WTC11 (cell line): ENCODE measurements at regions not wholly inside any gene's neighbourhood (a gene's known extent, or its start where the extent isn't known, plus 50 kb on each side); places are given as distances from the start of the nearest gene placed in this dataset.

Experiments used
- ATAC-seq: fragments of 200-7000 bp; cut with Tn5 transposase; 2 replicates; pipeline ENCODE4 v1.10.0; 2021; ENCODE audit warnings: mild to moderate bottlenecking, moderate library complexity
- CTCF ChIA-PET: fragments of 300-600 bp; sonication (Branson Sonifier 250); formaldehyde crosslinking; loops from one replicate; lab custom pipeline; 2021; ENCODE audit warnings: antibody characterized with exemption; lab: Charles Lee
- POLR2A ChIA-PET: fragments of 350-600 bp; sonication (Branson Sonifier 250); formaldehyde crosslinking; loops from one replicate; lab custom pipeline; 2021; ENCODE audit warnings: antibody characterized with exemption; lab: Charles Lee
- DNase-seq: peaks from one replicate; pipeline ENCODE4 v3.0.0; 2021; ENCODE audit warnings: low spot score
- H3K27ac Mint-ChIP-seq: 2 replicates; pipeline ENCODE4 v1.8.0; 2021; ENCODE audit warnings: mixed read lengths
- H3K27me3 Mint-ChIP-seq: 2 replicates; pipeline ENCODE4 v1.8.0; 2021; ENCODE audit warnings: low read depth, mild to moderate bottlenecking, moderate library complexity, mixed read lengths
- H3K36me3 Mint-ChIP-seq: 2 replicates; pipeline ENCODE4 v1.8.0; 2021; ENCODE audit warnings: mixed read lengths
- H3K4me1 Mint-ChIP-seq: 2 replicates; pipeline ENCODE4 v1.8.0; 2022; ENCODE audit warnings: mixed read lengths
- H3K4me3 Mint-ChIP-seq: 2 replicates; pipeline ENCODE4 v1.8.0; 2021; ENCODE audit warnings: mild to moderate bottlenecking, moderate library complexity, mixed read lengths
- H3K9me3 Mint-ChIP-seq: 2 replicates; pipeline ENCODE4 v1.8.0; 2021; ENCODE audit warnings: mixed read lengths
- ATF1 ChIP-seq: sonication (generic); formaldehyde crosslinking; IDR thresholded peaks from 2 replicates; pipeline ENCODE4 v1.8.1; 2023; ENCODE audit warnings: mild to moderate bottlenecking, moderate library complexity, missing genetic modification reagents
- CREB1 ChIP-seq: sonication (generic); formaldehyde crosslinking; IDR thresholded peaks from 2 replicates; pipeline ENCODE4 v1.8.0; 2023; ENCODE audit warnings: mild to moderate bottlenecking, missing genetic modification reagents
- GTF2I ChIP-seq: fragments of 250-450 bp; sonication (Bioruptor Pico); conservative IDR thresholded peaks from 2 replicates; pipeline ENCODE4 v1.4.0; 2021; ENCODE audit warnings: mild to moderate bottlenecking
- MYBL2 ChIP-seq: sonication (generic); formaldehyde crosslinking; IDR thresholded peaks from 2 replicates; pipeline ENCODE4 v1.8.1; 2023; ENCODE audit warnings: mild to moderate bottlenecking, moderate library complexity, missing genetic modification reagents
- NR2C2 ChIP-seq: sonication (generic); formaldehyde crosslinking; IDR thresholded peaks from 2 replicates; pipeline ENCODE4 v1.8.0; 2022; ENCODE audit warnings: mild to moderate bottlenecking, missing genetic modification reagents
- NR3C1 ChIP-seq: sonication (generic); formaldehyde crosslinking; conservative IDR thresholded peaks from 2 replicates; pipeline ENCODE4 v1.8.1; 2023; ENCODE audit warnings: low read depth, mild to moderate bottlenecking, missing genetic modification reagents
- OVOL2 ChIP-seq: fragments of 250-450 bp; sonication (Bioruptor Pico); IDR thresholded peaks from 2 replicates; pipeline ENCODE4 v1.9.0; 2021; ENCODE audit warnings: mild to moderate bottlenecking, borderline replicate concordance
- SP1 ChIP-seq: sonication (generic); formaldehyde crosslinking; conservative IDR thresholded peaks from 2 replicates; pipeline ENCODE4 v1.8.1; 2022; ENCODE audit warnings: missing genetic modification reagents
- TEAD1 ChIP-seq: sonication (generic); formaldehyde crosslinking; IDR thresholded peaks from 2 replicates; pipeline ENCODE4 v1.8.0; 2022; ENCODE audit warnings: mild to moderate bottlenecking, missing genetic modification reagents
- ZNF219 ChIP-seq: sonication (generic); formaldehyde crosslinking; IDR thresholded peaks from 2 replicates; pipeline ENCODE4 v1.8.0; 2023; ENCODE audit warnings: missing genetic modification reagents, mild to moderate bottlenecking, borderline replicate concordance
- ZNF232 ChIP-seq: sonication (generic); formaldehyde crosslinking; IDR thresholded peaks from 2 replicates; pipeline ENCODE4 v1.8.0; 2022; ENCODE audit warnings: mild to moderate bottlenecking, missing genetic modification reagents
- ZNF396 ChIP-seq: fragments of 250-450 bp; sonication (Bioruptor Pico); IDR thresholded peaks from 2 replicates; pipeline ENCODE4 v1.8.0; 2021; ENCODE audit warnings: mild to moderate bottlenecking, moderate library complexity, borderline replicate concordance
- TF ChIP-seq, protein P1 (sequence below): sonication (generic); formaldehyde crosslinking; IDR thresholded peaks from 2 replicates; pipeline ENCODE4 v1.8.1; 2023; ENCODE audit warnings: mild to moderate bottlenecking, missing genetic modification reagents, moderate library complexity
- TF ChIP-seq, protein P2 (sequence below): sonication (generic); formaldehyde crosslinking; IDR thresholded peaks from 2 replicates; pipeline ENCODE4 v1.8.1; 2023; ENCODE audit warnings: mild to moderate bottlenecking, missing genetic modification reagents, moderate library complexity
- TF ChIP-seq, protein P3 (sequence below): sonication (generic); formaldehyde crosslinking; IDR thresholded peaks from 2 replicates; pipeline ENCODE4 v1.8.1; 2023; ENCODE audit warnings: mild to moderate bottlenecking, missing genetic modification reagents
- TF ChIP-seq, protein P4 (sequence below): fragments of 250-450 bp; sonication (Bioruptor Pico); IDR thresholded peaks from 2 replicates; pipeline ENCODE4 v1.8.0; 2021; ENCODE audit warnings: mild to moderate bottlenecking
- TF ChIP-seq, protein P5 (sequence below): fragments of 250-450 bp; sonication (Bioruptor Pico); conservative IDR thresholded peaks from 2 replicates; pipeline ENCODE4 v1.9.0; 2021; ENCODE audit warnings: mild to moderate bottlenecking
- TF ChIP-seq, protein P6 (sequence below): sonication (generic); formaldehyde crosslinking; IDR thresholded peaks from 2 replicates; pipeline ENCODE4 v1.8.0; 2022; ENCODE audit warnings: mild to moderate bottlenecking, missing genetic modification reagents
- TF ChIP-seq, protein P7 (sequence below): sonication (generic); formaldehyde crosslinking; conservative IDR thresholded peaks from 2 replicates; pipeline ENCODE4 v1.8.1; 2022; ENCODE audit warnings: mild to moderate bottlenecking, missing genetic modification reagents

DNA sequence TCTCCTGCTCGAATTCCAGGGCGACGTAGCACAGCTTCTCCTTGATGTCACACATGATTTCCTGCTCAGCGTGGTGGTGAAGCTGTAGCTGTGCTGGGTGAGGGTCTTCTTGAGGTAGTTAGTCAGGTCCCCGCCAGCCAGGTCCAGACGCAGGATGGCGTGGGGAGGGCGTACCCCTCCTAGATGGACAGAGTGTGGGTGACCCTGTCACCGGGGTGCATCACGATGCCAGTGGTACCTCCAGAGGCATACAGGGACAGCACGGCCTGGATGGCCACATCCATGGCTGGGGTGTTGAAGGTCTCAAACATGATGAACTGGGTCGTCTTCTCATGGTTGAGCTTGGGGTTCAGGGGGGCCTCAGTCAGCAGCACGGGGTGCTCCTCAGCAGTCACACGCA lies 110.2 kb upstream of the CNR1 start:
- ATAC-seq: no peak
- DNase-seq: no peak
- Mint-ChIP-seq H3K27ac (no peak overlapping the region), H3K27me3 (no peaks in the 10 kb centered on the region), H3K36me3 (no peaks in the 10 kb centered on the region)
- no peak for TF ChIP-seq NR2C2 (CRISPR knock-in tag)
- TF ChIP-seq ZNF219: no peak
- TF ChIP-seq, protein P1, sequence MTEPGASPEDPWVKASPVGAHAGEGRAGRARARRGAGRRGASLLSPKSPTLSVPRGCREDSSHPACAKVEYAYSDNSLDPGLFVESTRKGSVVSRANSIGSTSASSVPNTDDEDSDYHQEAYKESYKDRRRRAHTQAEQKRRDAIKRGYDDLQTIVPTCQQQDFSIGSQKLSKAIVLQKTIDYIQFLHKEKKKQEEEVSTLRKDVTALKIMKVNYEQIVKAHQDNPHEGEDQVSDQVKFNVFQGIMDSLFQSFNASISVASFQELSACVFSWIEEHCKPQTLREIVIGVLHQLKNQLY (CRISPR knock-in tag): no peak
- no peak for TF ChIP-seq TEAD1 (CRISPR knock-in tag)
- TF ChIP-seq, protein P2, sequence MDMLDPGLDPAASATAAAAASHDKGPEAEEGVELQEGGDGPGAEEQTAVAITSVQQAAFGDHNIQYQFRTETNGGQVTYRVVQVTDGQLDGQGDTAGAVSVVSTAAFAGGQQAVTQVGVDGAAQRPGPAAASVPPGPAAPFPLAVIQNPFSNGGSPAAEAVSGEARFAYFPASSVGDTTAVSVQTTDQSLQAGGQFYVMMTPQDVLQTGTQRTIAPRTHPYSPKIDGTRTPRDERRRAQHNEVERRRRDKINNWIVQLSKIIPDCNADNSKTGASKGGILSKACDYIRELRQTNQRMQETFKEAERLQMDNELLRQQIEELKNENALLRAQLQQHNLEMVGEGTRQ (CRISPR knock-in tag): no peak
- TF ChIP-seq, protein P3, sequence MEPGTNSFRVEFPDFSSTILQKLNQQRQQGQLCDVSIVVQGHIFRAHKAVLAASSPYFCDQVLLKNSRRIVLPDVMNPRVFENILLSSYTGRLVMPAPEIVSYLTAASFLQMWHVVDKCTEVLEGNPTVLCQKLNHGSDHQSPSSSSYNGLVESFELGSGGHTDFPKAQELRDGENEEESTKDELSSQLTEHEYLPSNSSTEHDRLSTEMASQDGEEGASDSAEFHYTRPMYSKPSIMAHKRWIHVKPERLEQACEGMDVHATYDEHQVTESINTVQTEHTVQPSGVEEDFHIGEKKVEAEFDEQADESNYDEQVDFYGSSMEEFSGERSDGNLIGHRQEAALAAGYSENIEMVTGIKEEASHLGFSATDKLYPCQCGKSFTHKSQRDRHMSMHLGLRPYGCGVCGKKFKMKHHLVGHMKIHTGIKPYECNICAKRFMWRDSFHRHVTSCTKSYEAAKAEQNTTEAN: no peak
- TF ChIP-seq OVOL2: no peak
- no peak for TF ChIP-seq CREB1 (CRISPR knock-in tag)
- no peak for TF ChIP-seq SP1
- TF ChIP-seq, protein P4, sequence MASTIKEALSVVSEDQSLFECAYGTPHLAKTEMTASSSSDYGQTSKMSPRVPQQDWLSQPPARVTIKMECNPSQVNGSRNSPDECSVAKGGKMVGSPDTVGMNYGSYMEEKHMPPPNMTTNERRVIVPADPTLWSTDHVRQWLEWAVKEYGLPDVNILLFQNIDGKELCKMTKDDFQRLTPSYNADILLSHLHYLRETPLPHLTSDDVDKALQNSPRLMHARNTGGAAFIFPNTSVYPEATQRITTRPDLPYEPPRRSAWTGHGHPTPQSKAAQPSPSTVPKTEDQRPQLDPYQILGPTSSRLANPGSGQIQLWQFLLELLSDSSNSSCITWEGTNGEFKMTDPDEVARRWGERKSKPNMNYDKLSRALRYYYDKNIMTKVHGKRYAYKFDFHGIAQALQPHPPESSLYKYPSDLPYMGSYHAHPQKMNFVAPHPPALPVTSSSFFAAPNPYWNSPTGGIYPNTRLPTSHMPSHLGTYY (CRISPR knock-in tag): no peak
- no peak for TF ChIP-seq MYBL2
- no peak for TF ChIP-seq NR3C1 (CRISPR knock-in tag)
- TF ChIP-seq, all 79 proteins: peak for 0
- Mint-ChIP-seq H3K9me3 (peaks cover 10% of the 10 kb centered on the region), H3K4me1 (no peaks in the 10 kb centered on the region), H3K4me3 (no peak overlapping the region)
- POLR2A ChIA-PET: no interaction called here
- CTCF ChIA-PET: no interaction called here

DNA sequence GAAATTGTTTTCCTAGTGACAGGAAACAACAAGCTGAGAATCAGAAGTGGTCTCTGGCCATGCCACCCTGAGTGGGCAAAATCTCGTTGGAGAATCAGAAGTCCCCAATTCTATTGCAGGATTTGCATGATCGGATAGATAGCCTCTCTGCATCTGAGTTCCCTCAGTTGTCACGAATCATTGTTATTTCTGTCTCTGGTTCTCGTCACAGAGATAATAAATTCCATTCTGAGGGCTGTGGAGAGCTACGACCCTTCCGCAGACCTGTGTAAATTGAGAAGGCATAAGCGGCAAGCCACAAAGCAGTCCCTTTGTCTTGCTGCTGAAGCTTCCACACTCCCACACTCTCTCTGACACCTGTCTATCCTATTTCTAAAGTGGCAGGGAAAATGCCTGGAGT lies 102.4 kb upstream of the CNR1 start:
- no peak for ATAC-seq
- DNase-seq: no peak
- Mint-ChIP-seq H3K36me3 (no peaks in the 10 kb centered on the region), H3K27ac (no peak overlapping the region), H3K4me3 (no peak overlapping the region), H3K4me1 (peaks cover 2% of the 10 kb centered on the region), H3K27me3 (no peaks in the 10 kb centered on the region), H3K9me3 (no peaks in the 10 kb centered on the region)
- POLR2A ChIA-PET: no interaction called here
- CTCF ChIA-PET: interaction anchor here (0.9 kb wide), 1 partner anchor 15 kb away, joined by 3 read pairs; no protein-coding TSS in a partner anchor
- no peak for TF ChIP-seq ATF1 (CRISPR knock-in tag)
- no peak for TF ChIP-seq ZNF396 (CRISPR knock-in tag)
- TF ChIP-seq, protein P5, sequence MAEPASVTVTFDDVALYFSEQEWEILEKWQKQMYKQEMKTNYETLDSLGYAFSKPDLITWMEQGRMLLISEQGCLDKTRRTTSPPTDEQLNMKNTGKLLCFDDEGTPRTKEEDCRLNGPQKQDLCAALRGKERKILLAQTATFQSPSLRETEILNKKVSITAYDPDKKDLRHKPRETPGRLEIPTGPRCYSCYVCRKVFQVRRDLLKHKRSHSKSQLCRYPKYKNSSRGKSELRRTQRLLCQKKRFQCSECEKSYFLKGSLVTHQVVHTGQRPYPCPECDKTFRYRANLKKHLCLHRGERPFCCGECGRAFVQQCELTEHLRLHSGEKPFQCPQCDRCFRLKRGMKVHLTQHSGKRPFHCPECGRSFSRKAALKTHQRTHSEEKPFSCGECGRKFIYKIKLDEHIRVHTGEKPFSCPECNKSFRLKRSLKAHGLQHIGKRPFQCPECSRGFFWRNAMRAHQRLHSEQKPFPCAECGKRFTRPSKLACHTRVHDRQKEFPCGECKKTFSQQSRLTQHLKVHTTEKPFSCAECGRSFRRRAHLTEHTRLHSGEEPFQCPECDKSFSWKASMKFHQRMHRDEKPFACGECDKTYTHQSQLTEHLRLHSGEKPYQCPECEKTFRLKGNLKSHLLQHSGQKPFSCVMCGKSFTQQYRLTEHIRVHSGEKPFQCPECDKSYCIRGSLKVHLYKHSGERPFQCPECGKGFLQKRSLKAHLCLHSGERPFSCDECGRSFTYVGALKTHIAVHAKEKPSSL: no peak
- TF ChIP-seq, protein P6, sequence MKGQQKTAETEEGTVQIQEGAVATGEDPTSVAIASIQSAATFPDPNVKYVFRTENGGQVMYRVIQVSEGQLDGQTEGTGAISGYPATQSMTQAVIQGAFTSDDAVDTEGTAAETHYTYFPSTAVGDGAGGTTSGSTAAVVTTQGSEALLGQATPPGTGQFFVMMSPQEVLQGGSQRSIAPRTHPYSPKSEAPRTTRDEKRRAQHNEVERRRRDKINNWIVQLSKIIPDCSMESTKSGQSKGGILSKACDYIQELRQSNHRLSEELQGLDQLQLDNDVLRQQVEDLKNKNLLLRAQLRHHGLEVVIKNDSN (CRISPR knock-in tag): no peak
- TF ChIP-seq, protein P7, sequence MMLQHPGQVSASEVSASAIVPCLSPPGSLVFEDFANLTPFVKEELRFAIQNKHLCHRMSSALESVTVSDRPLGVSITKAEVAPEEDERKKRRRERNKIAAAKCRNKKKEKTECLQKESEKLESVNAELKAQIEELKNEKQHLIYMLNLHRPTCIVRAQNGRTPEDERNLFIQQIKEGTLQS: no peak
- no peak for TF ChIP-seq GTF2I
- TF ChIP-seq ZNF232 (CRISPR knock-in tag): no peak
